K562 (cell line): ENCODE measurements at regions not wholly inside any gene's neighbourhood (a gene's known extent, or its start where the extent isn't known, plus 50 kb on each side); places are given as distances from the start of the nearest gene placed in this dataset.

Experiments
- ATAC-seq: fragments of 200-7000 bp; cut with Tn5 transposase; 3 replicates; pipeline ENCODE4 v1.9.1; 2020; ENCODE audit warnings: moderate library complexity
- BruUV-seq: library from RNA; stranded (reverse); fragments of 400-500 nt; replicated peaks from 2 replicates; lab custom pipeline; 2021; lab: Mats Ljungman, UMichigan
- CTCF ChIA-PET: fragments of 300-600 bp; formaldehyde crosslinking; extraction: SDS; loops from one replicate; lab custom pipeline; 2021; ENCODE audit warnings: low intra/inter-chr PET ratio; lab: Yijun Ruan, JAX
- POLR2A ChIA-PET: fragments of 300-600, 350-650 bp; sonication (Branson Sonifier 250); formaldehyde crosslinking; extraction: SDS; loops from one replicate; lab custom pipeline; 2021; ENCODE audit warnings: antibody characterized with exemption, inconsistent platforms; lab: Yijun Ruan, JAX
- DNase-seq, 4 experiments: peaks; one replicate each; pipeline versions ENCODE4 v3.0.0 to v3.0.0-alpha.2; 2011 to 2018; ENCODE audit warnings: low spot score in 3 of 4, mixed read lengths in 3 of 4; ENCODE audit errors: extremely low read depth in 1 of 4
- FAIRE-seq: peaks from 2 replicates; lab custom pipeline; 2011; peaks lifted over from hg19 to GRCh38; lab: Jason Lieb, UNC
- H2AFZ ChIP-seq: 2 replicates; pipeline ENCODE4 v1.6.0; 2011; ENCODE audit warnings: low read depth, low read length, control low read depth, inconsistent platforms
- H3K27ac ChIP-seq: fragments of 200-600 bp; 3 replicates; pipeline ENCODE4 v1.8.0; 2011; ENCODE audit warnings: low read depth, mild to moderate bottlenecking, control low read depth, inconsistent platforms, low read length, moderate library complexity, mixed read lengths; ENCODE audit errors: extremely low read depth
- H3K27me3 ChIP-seq, 2 experiments: fragments of 300-600 bp in 1 of 2; 2 replicates in 1 of 2; 3 replicates in 1 of 2; pipeline versions ENCODE4 v1.6.0 to v1.8.0; 2011; ENCODE audit warnings: inconsistent platforms in 2 of 2, low read length in 2 of 2, mild to moderate bottlenecking in 1 of 2, mixed read lengths in 1 of 2, moderate library complexity in 1 of 2; ENCODE audit not compliant: control insufficient read depth in 2 of 2, insufficient read depth in 2 of 2
- H3K36me3 ChIP-seq: fragments of 300-600 bp; 3 replicates; pipeline ENCODE4 v1.8.0; 2011; ENCODE audit warnings: mild to moderate bottlenecking, low read length, inconsistent platforms; ENCODE audit not compliant: control insufficient read depth, insufficient read depth
- H3K4me1 ChIP-seq, 2 experiments: fragments of 200-600 bp in 1 of 2; replicated peaks in 1 of 2; 2 replicates in 1 of 2; 3 replicates in 1 of 2; pipeline versions ENCODE4 v1.5.1 to v1.8.0; 2011; ENCODE audit warnings: inconsistent platforms in 2 of 2, low read length in 2 of 2, mild to moderate bottlenecking in 1 of 2, mixed read lengths in 1 of 2, moderate library complexity in 1 of 2; ENCODE audit not compliant: control insufficient read depth in 2 of 2, insufficient read depth in 2 of 2
- H3K4me2 ChIP-seq: 2 replicates; pipeline ENCODE4 v1.6.1; 2011; ENCODE audit warnings: low read length, control low read depth, inconsistent platforms, mixed read lengths; ENCODE audit not compliant: insufficient read depth
- H3K4me3 ChIP-seq: fragments of 200-600 bp; sonication (generic), shearing (Covaris generic); 2 replicates; pipeline ENCODE4 v1.5.1; 2016; ENCODE audit warnings: control low read depth, inconsistent platforms
- H3K79me2 ChIP-seq: fragments of 200-600 bp; 3 replicates; pipeline ENCODE4 v1.8.0; 2011; ENCODE audit warnings: low read length, inconsistent platforms; ENCODE audit not compliant: control insufficient read depth, insufficient read depth
- H3K9ac ChIP-seq, 2 experiments: 2 replicates each; pipeline versions ENCODE4 v1.6.0 to v1.6.1; 2011; ENCODE audit warnings: low read depth in 2 of 2, low read length in 2 of 2, control low read depth in 1 of 2, inconsistent platforms in 1 of 2, mild to moderate bottlenecking in 1 of 2, mixed read lengths in 1 of 2; ENCODE audit not compliant: insufficient read depth in 1 of 2
- H3K9me1 ChIP-seq: one replicate; pipeline ENCODE4 v1.6.0; 2011; ENCODE audit warnings: inconsistent platforms, mild to moderate bottlenecking, low read length, moderate library complexity; ENCODE audit not compliant: control insufficient read depth, insufficient read depth
- H3K9me3 ChIP-seq: replicated peaks from 2 replicates; pipeline ENCODE4 v1.5.1; 2011; ENCODE audit warnings: low read depth, low read length, inconsistent platforms; ENCODE audit not compliant: control insufficient read depth, insufficient read depth
- H4K20me1 ChIP-seq: replicated peaks from 2 replicates; pipeline ENCODE4 v1.6.1; 2011; ENCODE audit warnings: low read length, inconsistent platforms, mixed read lengths; ENCODE audit not compliant: control insufficient read depth, insufficient read depth
- CBX8 ChIP-seq: fragments of 200-600 bp; sonication (generic); IDR thresholded peaks from 2 replicates; pipeline ENCODE4 v1.6.1; 2012; ENCODE audit warnings: borderline replicate concordance, mixed run types, low read depth, mild to moderate bottlenecking, moderate library complexity, mixed read lengths, low read length, control low read depth, inconsistent platforms; ENCODE audit not compliant: poor library complexity, severe bottlenecking; ENCODE audit errors: extremely low read depth
- IRF9 ChIP-seq: fragments of 450-650 bp; IDR thresholded peaks from 2 replicates; pipeline ENCODE4 v1.6.1; 2016; ENCODE audit warnings: missing biosample characterization, missing genetic modification characterization
- MCM2 ChIP-seq: fragments of 450-650 bp; IDR thresholded peaks from 2 replicates; pipeline ENCODE4 v1.6.1; 2017; ENCODE audit warnings: low read depth, mild to moderate bottlenecking
- MECOM ChIP-seq: fragments of 250-450 bp; sonication (Bioruptor Pico); IDR thresholded peaks from 2 replicates; pipeline ENCODE4 v1.8.0; 2022; ENCODE audit warnings: inconsistent platforms
- MNT ChIP-seq, 2 experiments: fragments of 450-650 bp; conservative IDR thresholded peaks; 2 replicates each; pipeline ENCODE4 v1.6.1; 2017; ENCODE audit warnings: mild to moderate bottlenecking in 2 of 2, moderate library complexity in 2 of 2
- NFYB ChIP-seq: IDR thresholded peaks from 2 replicates; pipeline ENCODE4 v1.6.1; 2011; ENCODE audit warnings: mild to moderate bottlenecking, moderate library complexity; ENCODE audit not compliant: insufficient read length; ENCODE audit errors: extremely low read depth
- SP2 ChIP-seq: IDR thresholded peaks from 2 replicates; pipeline ENCODE4 v1.6.1; 2011; ENCODE audit warnings: mild to moderate bottlenecking, low read depth, low read length, moderate library complexity; ENCODE audit not compliant: poor library complexity, severe bottlenecking; ENCODE audit errors: extremely low read depth
- ZBTB1 ChIP-seq: sonication (generic); formaldehyde crosslinking; IDR thresholded peaks from 2 replicates; pipeline ENCODE4 v1.8.1; 2023; ENCODE audit warnings: missing genetic modification reagents, low read depth, mild to moderate bottlenecking, borderline replicate concordance
- ZNF174 ChIP-seq: fragments of 250-450 bp; sonication (Bioruptor Pico); IDR thresholded peaks from 2 replicates; pipeline ENCODE4 v1.4.0; 2020; ENCODE audit warnings: mild to moderate bottlenecking
- ZNF324 ChIP-seq: fragments of 250-450 bp; sonication (Bioruptor Pico); IDR thresholded peaks from 2 replicates; pipeline ENCODE4 v1.4.0; 2020; ENCODE audit warnings: mild to moderate bottlenecking
- ZNF778 ChIP-seq: fragments of 450-650 bp; formaldehyde crosslinking; IDR thresholded peaks from 2 replicates; pipeline ENCODE4 v1.4.0; 2020; ENCODE audit warnings: mild to moderate bottlenecking, moderate library complexity
- ZSCAN29 ChIP-seq: fragments of 450-650 bp; IDR thresholded peaks from 2 replicates; pipeline ENCODE4 v1.6.1; 2017
- WGBS: fragments of 100-300 bp; shearing (Covaris generic); methylation state at CpG from one replicate; pipeline ENCODE4 v1.1.6; 2016; ENCODE audit warnings: low coverage, mixed read lengths; ENCODE audit not compliant: insufficient coverage; ENCODE audit errors: missing lambda C conversion rate; 5-methylcytosine and 5-hydroxymethylcytosine counted together
- in situ Hi-C: fragments of 300-500 bp; cut with MboI; formaldehyde crosslinking; loops from 4 replicates; pipeline ENCODE4 v1.15.0; 2018; ENCODE audit warnings: inconsistent platforms, mixed read lengths
- intact Hi-C: fragments of 100-400 bp; cut with micrococcal nuclease; formaldehyde crosslinking; loops from 2 replicates; pipeline ENCODE4 v1.14.2; 2022

- TF ChIP-seq IRF9 (tag) (no peak), CBX8 (no peak)
Measured at GRCh38 chr5:158543539-158544387, 556.0 kb downstream of the EBF1 start (continued).

GRCh38 chr5:158541536-158542297 lies 558.0 kb downstream of the EBF1 start:
- Histone ChIP-seq H3K4me3 (no peak overlapping the region), H3K4me1 (no peaks in the 10 kb centered on the region), H4K20me1 (no peaks in the 10 kb centered on the region), H3K27ac (no peak overlapping the region), H3K9me1 (no peaks in the 10 kb centered on the region), H3K4me2 (no peak overlapping the region), H3K79me2 (no peaks in the 10 kb centered on the region), H3K9me3 (no peaks in the 10 kb centered on the region), H3K27me3 (no peaks in the 10 kb centered on the region), H2AFZ (no peak overlapping the region), H3K9ac (no peak overlapping the region), H3K36me3 (no peaks in the 10 kb centered on the region)
- BruUV-seq, result no TSS peak
- ChIA-PET CTCF (no interaction called here), POLR2A (interaction anchor here (0.7 kb wide), 1 partner anchor 114 kb away, joined by 3 read pairs; no protein-coding TSS in a partner anchor)
- TF ChIP-seq ZSCAN29 (no peak), MNT (conservative IDR thresholded peaks at IDR 0.05) (no peak), ZNF324 (CRISPR knock-in tag) (no peak), ZBTB1 (CRISPR knock-in tag) (no peak), MCM2 (no peak), ZNF778 (CRISPR knock-in tag) (no peak), NFYB (no peak), ZNF174 (CRISPR knock-in tag) (no peak), MECOM (CRISPR knock-in tag) (no peak), SP2 (no peak)
- DNase-seq (no peak), ATAC-seq (no peak), FAIRE-seq (no peak)
- in situ Hi-C loops, result no loop called here
- WGBS, result 3% methylated on average over 9 of the region's 9 CpGs
- intact Hi-C loops, result no loop called here
